Neural progenitor cell (in vitro differentiated cells): ENCODE measurements at regions not wholly inside any gene's neighbourhood (a gene's known extent, or its start where the extent isn't known, plus 50 kb on each side); places are given as distances from the start of the nearest gene placed in this dataset.

ENCODE experiments used
- DNase-seq: peaks from one replicate; pipeline ENCODE4 v3.0.0-alpha.2; 2016; ENCODE audit warnings: low spot score
- H2AFZ ChIP-seq: fragments of 200-600 bp; sonication (generic); replicated peaks from 2 replicates; pipeline ENCODE4 v1.6.1; 2016; ENCODE audit warnings: antibody characterized with exemption
- H3F3A ChIP-seq: fragments of 200-600 bp; sonication (generic); 2 replicates; pipeline ENCODE4 v1.6.1; 2016; ENCODE audit warnings: antibody characterized with exemption, low read depth
- H3K27ac ChIP-seq: fragments of 200-600 bp; sonication (generic); 2 replicates; pipeline ENCODE4 v1.5.1; 2016; ENCODE audit warnings: mild to moderate bottlenecking
- H3K27me3 ChIP-seq: fragments of 200-600 bp; sonication (generic); 2 replicates; pipeline ENCODE4 v1.6.1; 2016; ENCODE audit warnings: mild to moderate bottlenecking, moderate library complexity
- H3K36me3 ChIP-seq: fragments of 200-600 bp; sonication (generic); 2 replicates; pipeline ENCODE4 v1.5.1; 2016
- H3K4me1 ChIP-seq: fragments of 200-600 bp; sonication (generic); 2 replicates; pipeline ENCODE4 v1.6.1; 2016; ENCODE audit warnings: mixed run types
- H3K4me2 ChIP-seq: fragments of 200-600 bp; sonication (generic); 2 replicates; pipeline ENCODE4 v1.6.1; 2016
- H3K4me3 ChIP-seq: fragments of 200-600 bp; sonication (generic); 2 replicates; pipeline ENCODE4 v1.5.1; 2016
- H3K79me2 ChIP-seq: fragments of 200-600 bp; sonication (generic); 2 replicates; pipeline ENCODE4 v1.6.1; 2016; ENCODE audit warnings: low read depth
- H3K9ac ChIP-seq: fragments of 200-600 bp; sonication (generic); 2 replicates; pipeline ENCODE4 v1.6.1; 2016
- H3K9me3 ChIP-seq: fragments of 200-600 bp; sonication (generic); 2 replicates; pipeline ENCODE4 v1.5.1; 2016; ENCODE audit warnings: low read depth
- H4K20me1 ChIP-seq: fragments of 200-600 bp; sonication (generic); 2 replicates; pipeline ENCODE4 v1.6.1; 2016; ENCODE audit warnings: low read depth
- H3K27ac Mint-ChIP-seq: 3 replicates; pipeline ENCODE4 v1.8.0; 2021; ENCODE audit warnings: mixed read lengths
- H3K27me3 Mint-ChIP-seq: 2 replicates; pipeline ENCODE4 v1.8.0; 2022; ENCODE audit warnings: low read depth, mild to moderate bottlenecking, inconsistent platforms, moderate library complexity, mixed read lengths; ENCODE audit not compliant: insufficient read depth
- H3K36me3 Mint-ChIP-seq: 3 replicates; pipeline ENCODE4 v1.8.0; 2021; ENCODE audit warnings: mixed read lengths
- H3K4me1 Mint-ChIP-seq: 3 replicates; pipeline ENCODE4 v1.8.0; 2021; ENCODE audit warnings: mixed read lengths
- H3K4me3 Mint-ChIP-seq: 3 replicates; pipeline ENCODE4 v1.8.0; 2021; ENCODE audit warnings: mild to moderate bottlenecking, moderate library complexity, mixed read lengths
- H3K9me3 Mint-ChIP-seq: 3 replicates; pipeline ENCODE4 v1.8.0; 2020; ENCODE audit warnings: mixed read lengths
- CTCF ChIP-seq: fragments of 200-600 bp; sonication (generic); IDR thresholded peaks from 2 replicates; pipeline ENCODE4 v1.5.1; 2017; ENCODE audit warnings: antibody characterized with exemption, mild to moderate bottlenecking
- EZH2 ChIP-seq: fragments of 200-600 bp; sonication (generic); IDR thresholded peaks from 2 replicates; pipeline ENCODE4 v1.6.1; 2017; ENCODE audit warnings: antibody characterized with exemption, mild to moderate bottlenecking, moderate library complexity
- EZH2phosphoT487 ChIP-seq: fragments of 200-600 bp; sonication (generic); IDR thresholded peaks from 2 replicates; pipeline ENCODE4 v1.6.1; 2017; ENCODE audit warnings: antibody characterized with exemption

DNA sequence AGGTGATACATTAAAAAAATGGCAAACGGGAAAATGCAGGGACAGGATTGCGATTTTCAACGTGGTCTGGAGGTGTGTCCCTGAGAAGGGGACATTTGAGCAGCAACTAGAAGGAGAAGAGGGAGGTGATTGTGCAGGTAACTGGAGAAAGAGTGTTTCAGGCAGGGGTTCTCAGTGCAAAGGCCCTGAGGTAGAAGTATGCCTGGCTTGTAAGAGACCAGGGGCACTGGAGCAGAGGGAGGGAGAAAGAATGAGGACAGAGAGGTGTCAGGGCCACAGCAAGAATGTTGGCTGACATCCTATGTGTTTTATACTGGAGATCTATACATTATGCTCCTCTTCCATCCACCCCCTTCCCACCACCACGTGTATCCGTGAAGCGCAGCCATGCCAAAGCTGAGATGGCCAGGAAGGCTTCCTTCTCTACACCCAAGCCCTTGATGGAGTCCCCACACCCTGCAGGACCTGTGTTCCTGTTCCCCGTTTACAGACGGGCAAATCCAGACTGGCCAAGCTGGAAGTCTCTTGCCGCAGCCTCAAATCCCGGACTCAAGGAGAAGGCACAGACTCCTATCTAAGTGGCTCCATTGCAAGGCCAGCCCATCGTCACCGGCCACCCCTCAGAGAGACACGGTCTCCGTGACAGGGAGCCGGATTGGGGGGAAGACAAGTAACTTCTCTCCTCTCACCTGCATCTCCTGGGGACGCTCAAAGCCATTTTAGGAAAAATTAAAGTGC is 416.1 kb downstream of the MN1 start:
- H4K20me1 ChIP-seq = no peaks in the 10 kb centered on the region
- no peaks in the 10 kb centered on the region for H3K9me3 ChIP-seq
- peaks cover 62% of the 10 kb centered on the region for H3K4me1 Mint-ChIP-seq
- peak overlapping the region; percentile 77 for H3K27ac Mint-ChIP-seq
- no peak overlapping the region for H3K27ac ChIP-seq
- no peak overlapping the region for H3K4me3 ChIP-seq
- DNase-seq = no peak
- H3K27me3 ChIP-seq = no peaks in the 10 kb centered on the region
- no peak overlapping the region for H2AFZ ChIP-seq
- H3F3A ChIP-seq = no peaks in the 10 kb centered on the region
- no peaks in the 10 kb centered on the region for H3K36me3 ChIP-seq
- peaks cover 13% of the 10 kb centered on the region for H3K27me3 Mint-ChIP-seq
- H3K4me1 ChIP-seq = peaks cover 2% of the 10 kb centered on the region
- no peak overlapping the region for H3K4me3 Mint-ChIP-seq
- TF ChIP-seq EZH2 (no peak), EZH2phosphoT487 (no peak), CTCF (no peak)
- H3K9ac ChIP-seq = no peak overlapping the region
- H3K4me2 ChIP-seq = no peak overlapping the region
- H3K79me2 ChIP-seq = no peaks in the 10 kb centered on the region
- H3K9me3 Mint-ChIP-seq = no peaks in the 10 kb centered on the region
- H3K36me3 Mint-ChIP-seq = no peaks in the 10 kb centered on the region

DNA sequence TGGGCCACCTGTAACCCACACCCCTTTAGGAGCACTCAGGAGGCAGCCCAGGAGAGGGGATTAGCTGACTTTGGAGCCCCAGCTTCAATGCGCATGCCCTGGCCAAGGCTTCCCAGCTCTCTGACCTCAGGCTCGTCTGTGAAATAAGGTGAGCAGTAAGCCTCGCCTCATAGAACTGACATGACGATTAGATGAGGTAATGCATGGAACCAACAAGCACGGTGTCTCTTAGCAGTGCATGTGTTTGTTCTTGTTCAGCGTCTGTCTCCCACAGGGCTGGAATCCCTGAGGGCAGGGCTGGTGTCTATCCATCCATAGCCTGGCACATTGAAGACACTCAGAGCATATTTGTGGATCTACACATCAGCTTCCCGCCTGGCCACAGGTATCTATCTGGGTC is 415.4 kb downstream of the MN1 start:
- Histone ChIP-seq H3K4me1 (peaks cover 2% of the 10 kb centered on the region), H3K9ac (no peak overlapping the region), H3K4me3 (no peak overlapping the region), H3K27me3 (no peaks in the 10 kb centered on the region), H3K27ac (no peak overlapping the region), H3K4me2 (no peak overlapping the region), H3K9me3 (no peaks in the 10 kb centered on the region), H3F3A (no peaks in the 10 kb centered on the region), H4K20me1 (no peaks in the 10 kb centered on the region), H3K79me2 (no peaks in the 10 kb centered on the region), H3K36me3 (no peaks in the 10 kb centered on the region), H2AFZ (no peak overlapping the region)
- no peak for DNase-seq
- peaks cover 16% of the 10 kb centered on the region for H3K27me3 Mint-ChIP-seq
- no peak overlapping the region for H3K27ac Mint-ChIP-seq
- no peak for TF ChIP-seq EZH2phosphoT487
- no peak for TF ChIP-seq EZH2
- TF ChIP-seq CTCF = no peak
- H3K9me3 Mint-ChIP-seq = no peaks in the 10 kb centered on the region
- H3K4me1 Mint-ChIP-seq = peaks cover 58% of the 10 kb centered on the region
- no peak overlapping the region for H3K4me3 Mint-ChIP-seq
- no peaks in the 10 kb centered on the region for H3K36me3 Mint-ChIP-seq

- Histone ChIP-seq H3K9ac (no peak overlapping the region), H3K27ac (no peak overlapping the region), H3K9me3 (no peaks in the 10 kb centered on the region), H3F3A (no peaks in the 10 kb centered on the region), H3K27me3 (no peaks in the 10 kb centered on the region), H4K20me1 (no peaks in the 10 kb centered on the region), H3K79me2 (no peaks in the 10 kb centered on the region), H3K4me1 (peaks cover 2% of the 10 kb centered on the region), H3K4me3 (no peak overlapping the region), H2AFZ (no peak overlapping the region), H3K36me3 (no peaks in the 10 kb centered on the region), H3K4me2 (no peak overlapping the region)
- H3K27ac Mint-ChIP-seq = peak overlapping the region; percentile 74
- TF ChIP-seq EZH2phosphoT487 = no peak
- peaks cover 52% of the 10 kb centered on the region for H3K4me1 Mint-ChIP-seq
- peaks cover 16% of the 10 kb centered on the region for H3K27me3 Mint-ChIP-seq
- DNase-seq = no peak
- H3K36me3 Mint-ChIP-seq = no peaks in the 10 kb centered on the region
- H3K9me3 Mint-ChIP-seq = no peaks in the 10 kb centered on the region
- no peak overlapping the region for H3K4me3 Mint-ChIP-seq
Measured at GRCh38 chr22:27387561-27387960, 414.0 kb downstream of the MN1 start.

- Histone ChIP-seq H3K36me3 (no peaks in the 10 kb centered on the region), H3K27me3 (no peaks in the 10 kb centered on the region), H3K9me3 (no peaks in the 10 kb centered on the region), H3K4me1 (peaks cover 2% of the 10 kb centered on the region), H3K9ac (no peak overlapping the region), H3K4me3 (no peak overlapping the region), H3K79me2 (no peaks in the 10 kb centered on the region), H4K20me1 (no peaks in the 10 kb centered on the region), H3K4me2 (no peak overlapping the region), H2AFZ (no peak overlapping the region), H3F3A (no peaks in the 10 kb centered on the region), H3K27ac (no peak overlapping the region)
- Mint-ChIP-seq H3K27me3 (peaks cover 16% of the 10 kb centered on the region), H3K27ac (peak overlapping the region; percentile 31), H3K4me1 (peaks cover 52% of the 10 kb centered on the region), H3K9me3 (no peaks in the 10 kb centered on the region), H3K4me3 (no peak overlapping the region), H3K36me3 (no peaks in the 10 kb centered on the region)
- DNase-seq = no peak
- TF ChIP-seq EZH2 (no peak), CTCF (no peak), EZH2phosphoT487 (no peak)
Measured at GRCh38 chr22:27388090-27388600, 413.4 kb downstream of the MN1 start.
